ENCODE measurements at regions not wholly inside any gene's neighbourhood (a gene's known extent, or its start where the extent isn't known, plus 50 kb on each side); places are given as distances from the start of the nearest gene placed in this dataset.

DNA sequence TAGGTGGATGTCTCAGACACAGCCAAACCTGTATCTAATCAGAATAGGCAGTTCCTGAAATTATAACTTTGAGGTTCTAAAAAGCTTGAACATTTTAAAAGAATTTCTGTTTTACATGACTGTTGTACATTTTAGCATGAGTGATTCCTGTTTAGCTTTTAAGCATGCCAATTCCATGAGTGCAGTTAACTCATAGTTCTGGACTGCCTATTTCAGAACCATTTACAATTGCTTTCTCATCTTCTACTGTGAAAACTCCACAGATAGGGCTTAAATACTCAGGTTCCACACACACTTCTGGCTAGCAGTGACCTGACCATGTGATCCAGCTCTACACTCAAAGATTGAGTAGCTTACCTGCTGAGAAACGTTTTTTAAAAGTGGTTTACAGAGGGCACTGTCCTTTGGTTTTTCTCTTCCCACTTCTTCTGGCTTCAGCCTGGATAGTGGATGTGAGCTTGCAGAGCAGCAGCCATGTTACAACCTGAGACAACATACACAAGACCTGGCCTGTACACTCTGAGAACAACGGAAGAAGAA, 280.8 kb downstream of the ANKRD50 start:
- Histone ChIP-seq H3K27me3 (ENCODE audit: insufficient read depth) (no peaks in the 10 kb centered on the region), H3K27ac (ENCODE audit: low read depth in 2 of 2, low read length in 1 of 2) (peak overlapping the region in 1 of 2 experiments; percentile 67; a peak in 3 of 4 replicates), H3K9ac (no peak overlapping the region), H3K4me2 (peak overlapping the region; percentile 29), H3K79me2 (ENCODE audit: insufficient read depth) (no peaks in the 10 kb centered on the region), H3K4me3 (ENCODE audit: low read depth in 2 of 2, low read length in 1 of 2) (no peak overlapping the region), H2AFZ (ENCODE audit: low read depth) (peak overlapping the region; percentile 25; the same call in 1 of the 2 replicates), H3F3A (replicated peaks; ENCODE audit: insufficient read depth) (peaks cover 27% of the 10 kb centered on the region), H3K9me2 (no peaks in the 10 kb centered on the region), H3K4me1 (ENCODE audit: control insufficient read depth in 1 of 2, insufficient read depth in 2 of 2, low read depth in 1 of 2, low read length in 1 of 2) (peaks cover 0 to 33% of the 10 kb centered on the region in 2 experiments; a peak in 3 of 4 replicates), H3K9me3 (no peaks in the 10 kb centered on the region), H4K20me1 (ENCODE audit: insufficient read depth) (no peaks in the 10 kb centered on the region), H3K36me3 (replicated peaks in 1 of 2; ENCODE audit: control insufficient read depth in 1 of 2, insufficient read depth in 2 of 2, low read length in 1 of 2) (no peaks in the 10 kb centered on the region)
- no peak for TF ChIP-seq GABPA (IDR thresholded peaks at IDR 0.05; ENCODE audit: low read depth)
- TF ChIP-seq SMC3 (IDR thresholded peaks at IDR 0.05; ENCODE audit: low read depth, low read length): no peak
- TF ChIP-seq NRF1 (IDR thresholded peaks at IDR 0.05; ENCODE audit: low read depth, low read length): no peak
- TF ChIP-seq, protein P1, sequence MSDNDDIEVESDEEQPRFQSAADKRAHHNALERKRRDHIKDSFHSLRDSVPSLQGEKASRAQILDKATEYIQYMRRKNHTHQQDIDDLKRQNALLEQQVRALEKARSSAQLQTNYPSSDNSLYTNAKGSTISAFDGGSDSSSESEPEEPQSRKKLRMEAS (IDR thresholded peaks at IDR 0.05; ENCODE audit: low read depth): no peak
- no peak for TF ChIP-seq CHD2 (IDR thresholded peaks at IDR 0.05; ENCODE audit: low read length, partially characterized antibody)
- no peak for TF ChIP-seq MXI1 (IDR thresholded peaks at IDR 0.05; ENCODE audit: low read depth, low read length)
- no peak for TF ChIP-seq FOXJ3 (CRISPR knock-in tag; IDR thresholded peaks at IDR 0.05)
- no peak for TF ChIP-seq EZH2phosphoT487 (IDR thresholded peaks at IDR 0.05; ENCODE audit: borderline replicate concordance, low read depth)
- TF ChIP-seq, protein P2, sequence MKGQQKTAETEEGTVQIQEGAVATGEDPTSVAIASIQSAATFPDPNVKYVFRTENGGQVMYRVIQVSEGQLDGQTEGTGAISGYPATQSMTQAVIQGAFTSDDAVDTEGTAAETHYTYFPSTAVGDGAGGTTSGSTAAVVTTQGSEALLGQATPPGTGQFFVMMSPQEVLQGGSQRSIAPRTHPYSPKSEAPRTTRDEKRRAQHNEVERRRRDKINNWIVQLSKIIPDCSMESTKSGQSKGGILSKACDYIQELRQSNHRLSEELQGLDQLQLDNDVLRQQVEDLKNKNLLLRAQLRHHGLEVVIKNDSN (IDR thresholded peaks at IDR 0.05; ENCODE audit: borderline replicate concordance, low read depth): no peak
- TF ChIP-seq TAF1 (IDR thresholded peaks at IDR 0.05; ENCODE audit: borderline replicate concordance, low read depth, low read length): no peak
- TF ChIP-seq, protein P3, sequence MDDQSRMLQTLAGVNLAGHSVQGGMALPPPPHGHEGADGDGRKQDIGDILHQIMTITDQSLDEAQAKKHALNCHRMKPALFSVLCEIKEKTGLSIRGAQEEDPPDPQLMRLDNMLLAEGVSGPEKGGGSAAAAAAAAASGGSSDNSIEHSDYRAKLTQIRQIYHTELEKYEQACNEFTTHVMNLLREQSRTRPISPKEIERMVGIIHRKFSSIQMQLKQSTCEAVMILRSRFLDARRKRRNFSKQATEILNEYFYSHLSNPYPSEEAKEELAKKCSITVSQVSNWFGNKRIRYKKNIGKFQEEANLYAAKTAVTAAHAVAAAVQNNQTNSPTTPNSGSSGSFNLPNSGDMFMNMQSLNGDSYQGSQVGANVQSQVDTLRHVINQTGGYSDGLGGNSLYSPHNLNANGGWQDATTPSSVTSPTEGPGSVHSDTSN (IDR thresholded peaks at IDR 0.05): no peak
- WGBS (ENCODE audit: low lambda C conversion rate): 43% methylated on average over 2 of the region's 2 CpGs
- ChIA-PET POLR2A (no interaction called here), CTCF (no interaction called here)
- no peak for DNase-seq

DNA sequence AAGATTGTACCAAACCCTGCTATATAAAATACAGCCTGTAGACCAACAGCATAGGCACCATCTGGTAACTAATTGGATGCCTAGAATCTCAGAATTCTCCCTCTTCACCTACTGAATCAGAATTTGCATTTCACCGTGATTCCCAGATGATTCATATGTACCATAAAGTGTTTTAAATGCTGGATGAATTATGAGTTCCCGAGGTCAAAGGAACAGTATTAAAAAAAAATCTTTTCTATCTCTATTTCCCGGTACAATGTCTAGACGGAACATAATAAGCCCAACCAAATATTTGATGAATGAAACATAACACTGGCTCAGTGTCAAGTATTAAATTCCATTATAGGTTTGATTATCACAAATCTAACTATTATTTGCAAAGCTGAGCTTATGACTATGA, 280.0 kb downstream of the ANKRD50 start:
- Histone ChIP-seq H3K4me3 (ENCODE audit: low read depth in 2 of 2, low read length in 1 of 2) (no peak overlapping the region), H3K4me2 (peak overlapping the region; percentile 29), H3K27ac (ENCODE audit: low read depth in 2 of 2, low read length in 1 of 2) (peak overlapping the region in 1 of 2 experiments; percentile 67; a peak in 3 of 4 replicates), H3K4me1 (ENCODE audit: control insufficient read depth in 1 of 2, insufficient read depth in 2 of 2, low read depth in 1 of 2, low read length in 1 of 2) (peaks cover 0 to 33% of the 10 kb centered on the region in 2 experiments; a peak in 3 of 4 replicates), H3K9me2 (no peaks in the 10 kb centered on the region), H3K9ac (no peak overlapping the region), H3K79me2 (ENCODE audit: insufficient read depth) (no peaks in the 10 kb centered on the region), H4K20me1 (ENCODE audit: insufficient read depth) (no peaks in the 10 kb centered on the region), H3F3A (replicated peaks; ENCODE audit: insufficient read depth) (peaks cover 27% of the 10 kb centered on the region), H3K9me3 (no peaks in the 10 kb centered on the region), H3K36me3 (replicated peaks in 1 of 2; ENCODE audit: control insufficient read depth in 1 of 2, insufficient read depth in 2 of 2, low read length in 1 of 2) (no peaks in the 10 kb centered on the region), H2AFZ (ENCODE audit: low read depth) (peak overlapping the region; percentile 7; the same call in 1 of the 2 replicates), H3K27me3 (ENCODE audit: insufficient read depth) (no peaks in the 10 kb centered on the region)
- CTCF ChIA-PET: no interaction called here
- POLR2A ChIA-PET: no interaction called here
- 5% methylated on average over 4 of the region's 4 CpGs for WGBS (ENCODE audit: low lambda C conversion rate)
- DNase-seq: no peak
- TF ChIP-seq, protein P4, sequence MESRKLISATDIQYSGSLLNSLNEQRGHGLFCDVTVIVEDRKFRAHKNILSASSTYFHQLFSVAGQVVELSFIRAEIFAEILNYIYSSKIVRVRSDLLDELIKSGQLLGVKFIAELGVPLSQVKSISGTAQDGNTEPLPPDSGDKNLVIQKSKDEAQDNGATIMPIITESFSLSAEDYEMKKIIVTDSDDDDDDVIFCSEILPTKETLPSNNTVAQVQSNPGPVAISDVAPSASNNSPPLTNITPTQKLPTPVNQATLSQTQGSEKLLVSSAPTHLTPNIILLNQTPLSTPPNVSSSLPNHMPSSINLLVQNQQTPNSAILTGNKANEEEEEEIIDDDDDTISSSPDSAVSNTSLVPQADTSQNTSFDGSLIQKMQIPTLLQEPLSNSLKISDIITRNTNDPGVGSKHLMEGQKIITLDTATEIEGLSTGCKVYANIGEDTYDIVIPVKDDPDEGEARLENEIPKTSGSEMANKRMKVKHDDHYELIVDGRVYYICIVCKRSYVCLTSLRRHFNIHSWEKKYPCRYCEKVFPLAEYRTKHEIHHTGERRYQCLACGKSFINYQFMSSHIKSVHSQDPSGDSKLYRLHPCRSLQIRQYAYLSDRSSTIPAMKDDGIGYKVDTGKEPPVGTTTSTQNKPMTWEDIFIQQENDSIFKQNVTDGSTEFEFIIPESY (IDR thresholded peaks at IDR 0.05; ENCODE audit: borderline replicate concordance, low read depth): no peak
- TF ChIP-seq NFIC (IDR thresholded peaks at IDR 0.05; ENCODE audit: borderline replicate concordance): peak; percentile 81; the same call in 1 of the 2 replicates
- TF ChIP-seq CHD2 (IDR thresholded peaks at IDR 0.05; ENCODE audit: low read length, partially characterized antibody): no peak
- TF ChIP-seq MEF2A (IDR thresholded peaks at IDR 0.05; ENCODE audit: borderline replicate concordance, low read depth): 0 out of 2 replicates have a peak, but pooled peaks have one; percentile 19
- 0 out of 2 replicates have a peak, but pooled peaks have one; percentile 36 for TF ChIP-seq FOXM1 (IDR thresholded peaks at IDR 0.05; ENCODE audit: low read depth)
- TF ChIP-seq, protein P5, sequence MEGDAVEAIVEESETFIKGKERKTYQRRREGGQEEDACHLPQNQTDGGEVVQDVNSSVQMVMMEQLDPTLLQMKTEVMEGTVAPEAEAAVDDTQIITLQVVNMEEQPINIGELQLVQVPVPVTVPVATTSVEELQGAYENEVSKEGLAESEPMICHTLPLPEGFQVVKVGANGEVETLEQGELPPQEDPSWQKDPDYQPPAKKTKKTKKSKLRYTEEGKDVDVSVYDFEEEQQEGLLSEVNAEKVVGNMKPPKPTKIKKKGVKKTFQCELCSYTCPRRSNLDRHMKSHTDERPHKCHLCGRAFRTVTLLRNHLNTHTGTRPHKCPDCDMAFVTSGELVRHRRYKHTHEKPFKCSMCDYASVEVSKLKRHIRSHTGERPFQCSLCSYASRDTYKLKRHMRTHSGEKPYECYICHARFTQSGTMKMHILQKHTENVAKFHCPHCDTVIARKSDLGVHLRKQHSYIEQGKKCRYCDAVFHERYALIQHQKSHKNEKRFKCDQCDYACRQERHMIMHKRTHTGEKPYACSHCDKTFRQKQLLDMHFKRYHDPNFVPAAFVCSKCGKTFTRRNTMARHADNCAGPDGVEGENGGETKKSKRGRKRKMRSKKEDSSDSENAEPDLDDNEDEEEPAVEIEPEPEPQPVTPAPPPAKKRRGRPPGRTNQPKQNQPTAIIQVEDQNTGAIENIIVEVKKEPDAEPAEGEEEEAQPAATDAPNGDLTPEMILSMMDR (IDR thresholded peaks at IDR 0.05): no peak
- TF ChIP-seq, protein P3 (IDR thresholded peaks at IDR 0.05): peak; percentile 76
- TF ChIP-seq JUND (IDR thresholded peaks at IDR 0.05): peak; percentile 66
- TF ChIP-seq EZH2phosphoT487 (IDR thresholded peaks at IDR 0.05; ENCODE audit: borderline replicate concordance, low read depth): no peak
- no peak for TF ChIP-seq GATA2 (CRISPR knock-in tag; IDR thresholded peaks at IDR 0.05)
- no peak for TF ChIP-seq MXI1 (IDR thresholded peaks at IDR 0.05; ENCODE audit: low read depth, low read length)

Measured in SK-N-SH (cell line).